Fibroblast of lung (primary cell): ENCODE measurements at regions not wholly inside any gene's neighbourhood (a gene's known extent, or its start where the extent isn't known, plus 50 kb on each side); places are given as distances from the start of the nearest gene placed in this dataset.

ENCODE experiments used
- DNase-seq, 2 donors: peaks; one replicate each; pipeline versions ENCODE4 v3.0.0 to v3.0.0-alpha.2; 2010; ENCODE audit warnings: low read depth in 2 of 2
- H2AFZ ChIP-seq: 2 replicates; pipeline ENCODE4 v1.5.1; 2012; ENCODE audit warnings: low read length, control low read depth, inconsistent platforms
- H3K27ac ChIP-seq: 2 replicates; pipeline ENCODE4 v1.5.1; 2011; ENCODE audit warnings: low read length, control low read depth; ENCODE audit not compliant: insufficient read depth
- H3K27me3 ChIP-seq: 2 replicates; pipeline ENCODE4 v1.5.1; 2011; ENCODE audit warnings: mild to moderate bottlenecking, low read length; ENCODE audit not compliant: control insufficient read depth, insufficient read depth
- H3K36me3 ChIP-seq: 2 replicates; pipeline ENCODE4 v1.5.1; 2011; ENCODE audit warnings: low read length; ENCODE audit not compliant: control insufficient read depth, insufficient read depth
- H3K4me1 ChIP-seq: 2 replicates; pipeline ENCODE4 v1.5.1; 2011; ENCODE audit warnings: low read length; ENCODE audit not compliant: control insufficient read depth, insufficient read depth; ENCODE audit errors: extremely low read depth
- H3K4me2 ChIP-seq: 2 replicates; pipeline ENCODE4 v1.5.1; 2011; ENCODE audit warnings: low read length, control low read depth; ENCODE audit not compliant: insufficient read depth; ENCODE audit errors: extremely low read depth
- H3K4me3 ChIP-seq, 4 experiments: fragments of 200-600 bp in 1 of 4; sonication (generic) in 1 of 4; replicated peaks in 1 of 4; 2 replicates each; pipeline ENCODE4 v1.5.1; 2011 to 2016; ENCODE audit warnings: low read length in 4 of 4, low read depth in 3 of 4, mild to moderate bottlenecking in 3 of 4, control low read depth in 2 of 4, inconsistent platforms in 1 of 4, mixed read lengths in 1 of 4; ENCODE audit not compliant: insufficient read depth in 1 of 4; ENCODE audit errors: control extremely low read depth in 1 of 4
- H3K79me2 ChIP-seq: 2 replicates; pipeline ENCODE4 v1.5.1; 2012; ENCODE audit warnings: mild to moderate bottlenecking, low read length, inconsistent platforms; ENCODE audit not compliant: control insufficient read depth, insufficient read depth
- H3K9ac ChIP-seq: 2 replicates; pipeline ENCODE4 v1.5.1; 2011; ENCODE audit warnings: mild to moderate bottlenecking, low read length, control low read depth; ENCODE audit not compliant: insufficient read depth
- H3K9me3 ChIP-seq: 2 replicates; pipeline ENCODE4 v1.5.1; 2012; ENCODE audit warnings: low read depth, low read length; ENCODE audit not compliant: control insufficient read depth, insufficient read depth
- H4K20me1 ChIP-seq: 2 replicates; pipeline ENCODE4 v1.5.1; 2011; ENCODE audit warnings: low read length; ENCODE audit not compliant: control insufficient read depth, insufficient read depth; ENCODE audit errors: extremely low read depth
- CTCF ChIP-seq, 2 donors: IDR thresholded peaks in 1 of 2; conservative IDR thresholded peaks in 1 of 2; 1 replicate in 1 of 2; 2 replicates in 1 of 2; pipeline ENCODE4 v1.5.1; 2011 to 2012; ENCODE audit warnings: low read length in 2 of 2, control low read depth in 1 of 2, inconsistent platforms in 1 of 2, low read depth in 1 of 2, mild to moderate bottlenecking in 1 of 2
- EZH2 ChIP-seq: IDR thresholded peaks from 2 replicates; pipeline ENCODE4 v1.5.1; 2012; ENCODE audit warnings: low read length, control low read depth, mild to moderate bottlenecking; ENCODE audit errors: missing control alignments

DNA sequence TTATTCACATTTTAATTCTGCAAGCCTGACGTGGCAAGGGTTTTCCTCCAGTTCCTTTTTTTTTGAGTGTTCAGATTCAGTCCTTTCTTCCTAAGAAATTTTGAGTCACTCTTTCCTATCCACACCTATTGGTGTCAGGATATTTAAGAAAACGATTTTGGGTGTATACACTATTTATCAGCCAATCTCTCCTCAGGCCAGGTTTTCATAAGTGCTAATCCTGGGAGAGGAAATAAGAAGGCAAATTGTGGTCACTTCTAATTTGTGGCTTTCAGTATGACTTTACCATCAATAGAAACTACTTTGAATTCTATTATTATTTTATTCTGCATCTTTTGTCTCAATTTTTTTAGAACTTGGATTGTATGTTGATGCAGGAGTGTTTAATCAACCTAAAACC lies 174.4 kb downstream of the DSEL start:
- no peak for DNase-seq
- Histone ChIP-seq H4K20me1 (no peaks in the 10 kb centered on the region), H3K79me2 (no peaks in the 10 kb centered on the region), H3K27me3 (no peaks in the 10 kb centered on the region), H3K4me2 (no peak overlapping the region), H3K4me3 (no peak overlapping the region), H3K9me3 (no peaks in the 10 kb centered on the region), H2AFZ (no peak overlapping the region), H3K36me3 (no peaks in the 10 kb centered on the region), H3K4me1 (no peaks in the 10 kb centered on the region), H3K27ac (no peak overlapping the region), H3K9ac (no peak overlapping the region)
- no peak for TF ChIP-seq EZH2
- no peak for TF ChIP-seq CTCF (conservative IDR thresholded peaks at IDR 0.05 in 1 of 2, IDR thresholded peaks at IDR 0.05 in 1 of 2; ENCODE audit: low read depth in 1 of 2, low read length in 2 of 2)

- DNase-seq: no peak
- Histone ChIP-seq H3K4me2 (no peak overlapping the region), H3K9ac (no peak overlapping the region), H2AFZ (no peak overlapping the region), H4K20me1 (no peaks in the 10 kb centered on the region), H3K27ac (no peak overlapping the region), H3K9me3 (no peaks in the 10 kb centered on the region), H3K79me2 (no peaks in the 10 kb centered on the region), H3K4me3 (no peak overlapping the region), H3K27me3 (no peaks in the 10 kb centered on the region), H3K36me3 (no peaks in the 10 kb centered on the region), H3K4me1 (no peaks in the 10 kb centered on the region)
- no peak for TF ChIP-seq EZH2
- TF ChIP-seq CTCF (conservative IDR thresholded peaks at IDR 0.05 in 1 of 2, IDR thresholded peaks at IDR 0.05 in 1 of 2; ENCODE audit: low read depth in 1 of 2, low read length in 2 of 2): no peak
These were observed 178.8 kb downstream of the DSEL start for GRCh38 chr18:67337696-67338095.

DNA sequence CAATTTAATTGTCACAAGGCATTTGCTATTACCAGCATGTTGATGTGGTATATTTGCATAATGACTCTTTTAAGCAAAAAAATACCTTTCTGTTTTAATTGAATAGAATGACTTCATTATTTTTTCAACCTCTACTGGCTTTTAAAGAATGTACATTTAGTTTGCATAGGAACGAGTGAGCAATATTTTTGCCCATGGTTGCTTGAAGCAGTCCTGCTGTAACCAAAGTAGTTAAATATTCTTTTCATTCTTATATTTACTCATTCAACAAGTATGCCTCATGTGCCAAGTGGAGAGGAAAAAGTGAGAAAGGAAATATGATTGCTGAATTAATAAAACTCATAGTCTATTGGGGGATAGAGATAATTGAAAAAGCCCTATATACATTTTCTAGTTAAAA lies 184.7 kb downstream of the DSEL start:
- Histone ChIP-seq H3K9me3 (no peaks in the 10 kb centered on the region), H3K4me2 (no peak overlapping the region)

More for the DNA sequence above, 184.7 kb downstream of the DSEL start:
- no peak overlapping the region for H3K9ac ChIP-seq
- no peaks in the 10 kb centered on the region for H4K20me1 ChIP-seq
- no peaks in the 10 kb centered on the region for H3K4me1 ChIP-seq
- no peaks in the 10 kb centered on the region for H3K79me2 ChIP-seq
- peak in 1 of 2 donors; percentile 13 for DNase-seq
- H3K4me3 ChIP-seq: no peak overlapping the region
- no peak overlapping the region for H2AFZ ChIP-seq
- no peak overlapping the region for H3K27ac ChIP-seq
- no peaks in the 10 kb centered on the region for H3K36me3 ChIP-seq
- H3K27me3 ChIP-seq: no peaks in the 10 kb centered on the region
- TF ChIP-seq CTCF (conservative IDR thresholded peaks at IDR 0.05 in 1 of 2, IDR thresholded peaks at IDR 0.05 in 1 of 2; ENCODE audit: low read depth in 1 of 2, low read length in 2 of 2): no peak
- no peak for TF ChIP-seq EZH2
